Uterus (tissue), 2 donors: ENCODE measurements at regions not wholly inside any gene's neighbourhood (a gene's known extent, or its start where the extent isn't known, plus 50 kb on each side); places are given as distances from the start of the nearest gene placed in this dataset.

Experiments used
- CTCF ChIP-seq, 4 experiments: fragments of 200-600 bp in 2 of 4; fragments of 450-650 bp in 2 of 4; sonication (generic) in 2 of 4; IDR thresholded peaks; one replicate each; pipeline ENCODE4 v1.5.1; 2016 to 2019; ENCODE audit warnings: antibody characterized with exemption in 4 of 4, mild to moderate bottlenecking in 2 of 4, moderate library complexity in 1 of 4
- POLR2A ChIP-seq, 2 donors: fragments of 450-650 bp; IDR thresholded peaks; one replicate each; pipeline ENCODE4 v1.6.1; 2016; ENCODE audit warnings: antibody characterized with exemption in 2 of 2, mild to moderate bottlenecking in 1 of 2, moderate library complexity in 1 of 2

DNA sequence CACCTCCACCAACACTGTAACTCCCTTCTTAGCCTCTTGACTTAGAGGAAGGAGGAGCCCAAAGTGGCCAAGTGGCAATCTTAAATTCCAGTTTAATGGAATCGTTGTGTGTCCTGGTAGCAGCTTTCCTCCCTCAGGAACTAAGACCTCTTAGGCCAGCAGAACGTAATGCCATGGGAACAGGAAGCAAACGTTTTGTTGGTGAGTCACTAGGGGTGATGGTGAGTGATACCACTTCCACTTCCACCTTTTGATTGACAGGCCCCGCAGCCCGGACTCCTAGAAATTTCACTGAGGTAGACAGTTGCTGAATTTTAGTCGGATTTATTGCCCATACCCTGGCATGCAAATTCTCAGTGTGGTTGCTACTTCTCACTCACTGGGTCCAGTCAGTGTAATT is 94.2 kb upstream of the FBN2 start:
- TF ChIP-seq CTCF (IDR thresholded peaks at IDR 0.05): no peak
- no peak for TF ChIP-seq POLR2A (IDR thresholded peaks at IDR 0.05)
